ENCODE measurements at regions not wholly inside any gene's neighbourhood (a gene's known extent, or its start where the extent isn't known, plus 50 kb on each side); places are given as distances from the start of the nearest gene placed in this dataset.

DNA sequence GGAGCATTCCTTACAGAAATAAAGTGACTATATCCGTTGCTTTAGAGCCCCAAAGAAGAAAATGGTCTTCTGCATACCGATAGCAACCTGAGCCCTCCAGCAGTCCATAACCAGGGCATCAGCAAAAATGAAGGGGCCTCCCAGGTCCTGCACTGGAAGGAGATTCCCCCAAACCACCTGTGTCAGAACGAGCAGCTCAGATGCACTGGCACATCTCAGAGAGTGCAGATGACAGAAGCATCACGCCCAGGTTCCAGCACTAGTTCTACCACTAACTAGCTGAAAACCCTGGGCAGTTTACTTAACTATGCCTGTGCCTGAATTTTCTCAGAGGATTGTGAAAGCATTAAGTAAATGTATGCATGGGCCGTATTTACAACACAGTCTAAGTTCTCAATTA lies 466.7 kb upstream of the MYT1L start:
- TF ChIP-seq POLR2A (IDR thresholded peaks at IDR 0.05), result no peak
- TF ChIP-seq, protein P1, sequence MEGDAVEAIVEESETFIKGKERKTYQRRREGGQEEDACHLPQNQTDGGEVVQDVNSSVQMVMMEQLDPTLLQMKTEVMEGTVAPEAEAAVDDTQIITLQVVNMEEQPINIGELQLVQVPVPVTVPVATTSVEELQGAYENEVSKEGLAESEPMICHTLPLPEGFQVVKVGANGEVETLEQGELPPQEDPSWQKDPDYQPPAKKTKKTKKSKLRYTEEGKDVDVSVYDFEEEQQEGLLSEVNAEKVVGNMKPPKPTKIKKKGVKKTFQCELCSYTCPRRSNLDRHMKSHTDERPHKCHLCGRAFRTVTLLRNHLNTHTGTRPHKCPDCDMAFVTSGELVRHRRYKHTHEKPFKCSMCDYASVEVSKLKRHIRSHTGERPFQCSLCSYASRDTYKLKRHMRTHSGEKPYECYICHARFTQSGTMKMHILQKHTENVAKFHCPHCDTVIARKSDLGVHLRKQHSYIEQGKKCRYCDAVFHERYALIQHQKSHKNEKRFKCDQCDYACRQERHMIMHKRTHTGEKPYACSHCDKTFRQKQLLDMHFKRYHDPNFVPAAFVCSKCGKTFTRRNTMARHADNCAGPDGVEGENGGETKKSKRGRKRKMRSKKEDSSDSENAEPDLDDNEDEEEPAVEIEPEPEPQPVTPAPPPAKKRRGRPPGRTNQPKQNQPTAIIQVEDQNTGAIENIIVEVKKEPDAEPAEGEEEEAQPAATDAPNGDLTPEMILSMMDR (IDR thresholded peaks at IDR 0.05), result no peak

All from right lobe of liver (tissue), 4 donors.